GM21576 (cell line): ENCODE measurements at regions not wholly inside any gene's neighbourhood (a gene's known extent, or its start where the extent isn't known, plus 50 kb on each side); places are given as distances from the start of the nearest gene placed in this dataset.

Experiments
- ATAC-seq: cut with Tn5 transposase; IDR thresholded peaks from one replicate; pipeline ENCODE4 v1.9.1; 2021; ENCODE audit warnings: mild to moderate bottlenecking, moderate library complexity; ENCODE audit not compliant: unreplicated experiment

DNA sequence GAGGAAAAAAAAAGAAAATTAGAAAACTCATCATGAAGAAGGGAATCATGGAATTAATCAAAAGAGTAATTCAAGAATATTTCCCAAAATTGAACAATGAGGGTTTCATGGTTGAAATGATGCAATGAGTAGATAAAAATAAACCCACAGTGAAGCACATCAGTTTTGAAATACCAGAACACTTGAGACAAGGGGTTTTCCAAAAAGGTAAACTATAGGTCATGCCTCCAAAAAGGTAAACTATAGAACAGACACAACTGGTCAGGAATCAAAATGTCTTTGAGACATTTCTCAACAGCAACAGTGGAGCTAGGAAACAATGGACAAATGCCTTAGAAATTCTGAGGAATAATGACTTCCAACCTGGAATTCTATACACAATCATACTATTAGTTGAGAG is 60.2 kb upstream of the PCSK5 start:
- ATAC-seq = no peak

DNA sequence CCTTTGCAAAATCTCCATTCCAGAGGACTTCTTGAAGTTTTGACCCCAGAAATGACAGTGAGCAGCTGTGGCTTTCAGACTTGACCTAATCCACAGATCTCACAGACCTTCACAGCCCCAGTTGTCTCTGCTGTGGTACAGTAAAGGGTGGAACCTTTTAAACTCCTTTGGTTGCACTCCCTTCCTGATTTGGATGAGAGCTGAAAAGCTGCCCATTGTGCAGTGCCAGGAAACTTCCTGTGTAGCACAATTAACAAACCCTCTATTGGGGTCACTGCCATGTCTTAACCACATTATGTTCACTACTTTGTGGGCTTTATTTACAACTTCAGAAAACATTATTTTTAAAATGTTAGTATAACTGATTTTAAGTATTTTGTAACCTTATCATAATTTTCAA is 56.7 kb upstream of the PCSK5 start:
- no peak for ATAC-seq

- ATAC-seq = no peak
Measured at GRCh38 chr9:75834878-75835277, 55.6 kb upstream of the PCSK5 start.
